Rectal smooth muscle tissue (tissue), 1 donor: ENCODE measurements at regions not wholly inside any gene's neighbourhood (a gene's known extent, or its start where the extent isn't known, plus 50 kb on each side); places are given as distances from the start of the nearest gene placed in this dataset.

Experiments used
- H3K27ac ChIP-seq: one replicate; pipeline ENCODE4 v1.7.0; 2013; ENCODE audit warnings: low read depth, low read length, inconsistent platforms
- H3K27me3 ChIP-seq: one replicate; pipeline ENCODE4 v1.7.0; 2013; ENCODE audit warnings: low read length; ENCODE audit not compliant: control insufficient read depth, insufficient read depth
- H3K36me3 ChIP-seq: one replicate; pipeline ENCODE4 v1.7.0; 2013; ENCODE audit warnings: low read length; ENCODE audit not compliant: control insufficient read depth, insufficient read depth
- H3K4me1 ChIP-seq: one replicate; pipeline ENCODE4 v1.7.0; 2013; ENCODE audit warnings: low read length; ENCODE audit not compliant: control insufficient read depth, insufficient read depth
- H3K4me3 ChIP-seq: one replicate; pipeline ENCODE4 v1.7.0; 2013; ENCODE audit warnings: low read length
- H3K9ac ChIP-seq: one replicate; pipeline ENCODE4 v1.7.0; 2013; ENCODE audit warnings: low read length

GRCh38 chr9:21569721-21570120 lies 87.6 kb upstream of the IFNE start:
- H3K27me3 ChIP-seq: no peaks in the 10 kb centered on the region
- no peak overlapping the region for H3K4me3 ChIP-seq
- no peak overlapping the region for H3K27ac ChIP-seq
- H3K36me3 ChIP-seq: no peaks in the 10 kb centered on the region
- H3K9ac ChIP-seq: no peak overlapping the region
- no peaks in the 10 kb centered on the region for H3K4me1 ChIP-seq

- no peaks in the 10 kb centered on the region for H3K27me3 ChIP-seq
- no peaks in the 10 kb centered on the region for H3K4me1 ChIP-seq
- no peak overlapping the region for H3K4me3 ChIP-seq
- H3K36me3 ChIP-seq: no peaks in the 10 kb centered on the region
- H3K9ac ChIP-seq: no peak overlapping the region
- H3K27ac ChIP-seq: no peak overlapping the region
Measured at GRCh38 chr9:21570643-21571275, 88.6 kb upstream of the IFNE start.

DNA sequence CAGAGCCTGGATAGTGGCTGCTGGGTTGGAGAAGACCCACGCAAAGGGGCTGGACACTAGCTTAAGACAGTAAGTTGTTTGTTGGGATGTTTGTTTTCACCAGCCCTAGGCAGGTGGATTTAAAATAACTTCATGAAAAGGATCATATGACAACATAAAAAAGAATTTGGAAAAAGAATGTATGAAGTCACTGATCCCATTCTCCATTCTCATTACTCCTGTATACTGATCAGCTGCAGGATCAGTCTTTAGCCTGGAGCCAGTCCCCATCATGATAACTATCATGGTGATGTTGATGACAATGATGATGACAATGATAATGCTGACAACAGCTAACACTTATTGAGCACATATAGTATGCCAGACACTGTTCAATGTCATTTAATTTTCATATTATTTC lies 92.1 kb upstream of the IFNE start:
- H3K27ac ChIP-seq: no peak overlapping the region
- H3K27me3 ChIP-seq: no peaks in the 10 kb centered on the region
- H3K9ac ChIP-seq: no peak overlapping the region
- H3K36me3 ChIP-seq: no peaks in the 10 kb centered on the region
- H3K4me1 ChIP-seq: peaks cover 4% of the 10 kb centered on the region
- H3K4me3 ChIP-seq: no peak overlapping the region

DNA sequence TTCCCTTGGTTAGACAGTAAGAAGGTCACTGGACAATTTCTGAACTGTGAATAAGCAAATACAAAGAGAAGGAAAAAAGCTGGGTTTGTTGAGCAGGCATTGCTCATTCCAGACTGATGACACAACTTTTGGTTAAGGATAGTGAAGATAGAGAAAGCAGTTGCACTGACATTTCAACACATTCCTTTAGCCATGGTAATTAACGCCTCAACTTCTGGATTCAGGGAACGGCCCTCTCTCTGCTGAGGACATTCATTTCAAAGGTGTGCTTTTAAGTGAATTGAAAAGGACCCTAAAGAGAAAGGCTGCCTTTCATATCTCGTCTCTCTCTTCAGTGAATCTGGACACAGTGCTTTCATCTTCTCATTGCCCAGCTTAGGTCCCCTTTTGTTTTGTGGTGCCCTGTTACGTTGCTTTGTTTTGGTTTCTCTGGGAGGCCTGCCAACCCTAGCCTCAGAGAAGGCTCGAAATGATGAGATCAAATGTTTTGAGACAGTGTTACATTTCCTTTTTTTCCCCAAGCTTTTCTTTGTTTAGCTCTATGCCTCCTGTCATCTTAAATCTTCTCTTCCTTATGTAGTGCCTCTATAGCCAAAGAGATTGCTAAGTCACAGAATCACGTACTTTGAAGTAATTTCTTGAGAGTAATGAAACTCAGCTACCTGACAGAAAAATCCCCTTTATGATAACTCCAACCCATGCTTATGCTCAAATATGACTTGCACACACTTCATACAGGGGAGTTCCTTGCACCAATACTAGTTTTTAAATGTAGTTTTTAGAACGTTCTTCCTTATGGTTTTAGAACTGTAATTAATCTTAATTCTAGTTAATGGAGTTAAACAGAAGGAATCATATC lies 94.4 kb upstream of the IFNE start:
- no peaks in the 10 kb centered on the region for H3K36me3 ChIP-seq
- H3K4me3 ChIP-seq: no peak overlapping the region
- H3K9ac ChIP-seq: no peak overlapping the region
- H3K27me3 ChIP-seq: no peaks in the 10 kb centered on the region
- peaks cover 4% of the 10 kb centered on the region for H3K4me1 ChIP-seq
- H3K27ac ChIP-seq: no peak overlapping the region

GRCh38 chr9:21579247-21579671 lies 97.1 kb upstream of the IFNE start:
- Histone ChIP-seq H3K4me3 (no peak overlapping the region), H3K27ac (no peak overlapping the region), H3K9ac (no peak overlapping the region), H3K27me3 (no peaks in the 10 kb centered on the region), H3K36me3 (no peaks in the 10 kb centered on the region), H3K4me1 (peaks cover 4% of the 10 kb centered on the region)

DNA sequence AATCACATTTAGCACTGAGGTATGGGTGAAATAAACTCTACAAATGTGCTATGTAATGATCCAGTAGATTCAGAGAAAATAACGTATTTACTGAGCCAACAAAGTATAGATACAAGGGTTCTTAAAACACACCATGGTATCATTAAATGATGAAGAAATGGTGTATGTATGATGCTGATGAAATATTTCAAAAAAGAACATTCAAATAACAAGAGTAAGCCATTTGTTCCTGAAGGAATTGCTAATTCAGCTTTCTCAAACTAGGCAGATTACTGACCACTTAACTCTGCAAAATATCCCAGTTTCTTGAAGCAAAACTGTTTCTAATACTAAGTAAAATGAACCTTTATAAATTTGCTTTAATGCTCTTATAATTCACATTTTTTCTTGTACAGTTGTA lies 97.6 kb upstream of the IFNE start:
- H3K27ac ChIP-seq: no peak overlapping the region
- no peak overlapping the region for H3K9ac ChIP-seq
- H3K27me3 ChIP-seq: no peaks in the 10 kb centered on the region
- H3K36me3 ChIP-seq: no peaks in the 10 kb centered on the region
- no peak overlapping the region for H3K4me3 ChIP-seq
- H3K4me1 ChIP-seq: peaks cover 4% of the 10 kb centered on the region

DNA sequence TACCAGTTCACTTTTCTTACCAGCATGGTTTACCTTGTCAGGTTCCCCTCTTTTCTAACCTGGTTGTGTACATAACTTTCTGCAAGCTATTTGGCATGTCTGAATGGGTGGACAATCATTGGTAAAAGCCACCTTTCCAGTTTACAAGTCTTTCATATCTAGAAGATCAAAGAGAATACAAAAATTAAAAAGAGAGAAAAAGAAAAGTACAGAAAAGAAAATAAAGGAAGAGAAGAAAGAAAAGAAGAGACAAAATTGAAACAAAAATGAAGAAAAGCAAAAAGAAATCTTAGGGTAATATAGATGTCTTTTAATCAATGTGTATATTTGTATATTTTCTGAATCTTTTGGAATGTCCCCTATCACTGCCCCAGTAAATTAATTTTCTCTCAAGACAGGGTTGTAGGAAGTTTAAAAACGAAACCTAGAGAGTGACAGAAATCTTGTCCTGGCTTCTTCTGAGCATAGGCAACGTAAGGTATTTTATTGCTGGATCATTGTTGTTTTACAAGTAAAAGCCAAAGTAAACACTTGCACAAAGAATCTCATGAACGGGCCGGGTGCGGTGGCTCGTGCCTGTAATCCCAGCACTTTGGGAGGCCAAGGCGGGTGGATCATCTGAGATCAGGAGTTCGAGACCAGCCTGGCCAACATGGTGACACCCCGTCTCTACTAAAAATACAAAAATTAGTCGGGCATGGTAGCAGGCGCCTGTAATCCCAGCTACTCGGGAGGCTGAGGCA lies 98.7 kb upstream of the IFNE start:
- no peak overlapping the region for H3K9ac ChIP-seq
- no peaks in the 10 kb centered on the region for H3K27me3 ChIP-seq
- H3K4me1 ChIP-seq: peaks cover 4% of the 10 kb centered on the region
- H3K4me3 ChIP-seq: no peak overlapping the region
- no peak overlapping the region for H3K27ac ChIP-seq
- no peaks in the 10 kb centered on the region for H3K36me3 ChIP-seq

GRCh38 chr9:21583628-21584377 lies 101.7 kb upstream of the IFNE start:
- Histone ChIP-seq H3K27ac (no peak overlapping the region), H3K4me3 (no peak overlapping the region), H3K4me1 (no peaks in the 10 kb centered on the region), H3K9ac (no peak overlapping the region), H3K27me3 (no peaks in the 10 kb centered on the region), H3K36me3 (no peaks in the 10 kb centered on the region)

DNA sequence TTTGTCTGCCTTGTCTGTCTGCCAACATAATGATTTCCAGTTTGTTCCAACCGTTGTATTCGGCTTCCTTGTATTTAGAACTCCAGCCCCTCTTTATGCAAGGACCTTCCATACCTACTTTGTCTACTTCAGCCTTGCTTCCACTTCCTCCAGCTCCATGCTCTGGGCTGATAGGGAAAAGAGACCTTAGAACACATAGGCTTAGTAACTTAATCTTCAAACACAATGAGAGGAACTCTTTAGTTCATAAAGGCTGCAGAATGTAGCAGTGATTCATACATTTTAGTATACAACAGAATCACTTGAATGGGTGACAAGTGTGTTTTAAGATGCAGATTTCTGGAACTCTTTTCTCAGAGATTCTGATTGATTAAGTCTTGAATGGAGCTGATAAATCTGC lies 102.8 kb upstream of the IFNE start:
- no peak overlapping the region for H3K4me3 ChIP-seq
- H3K27ac ChIP-seq: no peak overlapping the region
- H3K36me3 ChIP-seq: no peaks in the 10 kb centered on the region
- no peak overlapping the region for H3K9ac ChIP-seq
- H3K4me1 ChIP-seq: no peaks in the 10 kb centered on the region
- no peaks in the 10 kb centered on the region for H3K27me3 ChIP-seq

DNA sequence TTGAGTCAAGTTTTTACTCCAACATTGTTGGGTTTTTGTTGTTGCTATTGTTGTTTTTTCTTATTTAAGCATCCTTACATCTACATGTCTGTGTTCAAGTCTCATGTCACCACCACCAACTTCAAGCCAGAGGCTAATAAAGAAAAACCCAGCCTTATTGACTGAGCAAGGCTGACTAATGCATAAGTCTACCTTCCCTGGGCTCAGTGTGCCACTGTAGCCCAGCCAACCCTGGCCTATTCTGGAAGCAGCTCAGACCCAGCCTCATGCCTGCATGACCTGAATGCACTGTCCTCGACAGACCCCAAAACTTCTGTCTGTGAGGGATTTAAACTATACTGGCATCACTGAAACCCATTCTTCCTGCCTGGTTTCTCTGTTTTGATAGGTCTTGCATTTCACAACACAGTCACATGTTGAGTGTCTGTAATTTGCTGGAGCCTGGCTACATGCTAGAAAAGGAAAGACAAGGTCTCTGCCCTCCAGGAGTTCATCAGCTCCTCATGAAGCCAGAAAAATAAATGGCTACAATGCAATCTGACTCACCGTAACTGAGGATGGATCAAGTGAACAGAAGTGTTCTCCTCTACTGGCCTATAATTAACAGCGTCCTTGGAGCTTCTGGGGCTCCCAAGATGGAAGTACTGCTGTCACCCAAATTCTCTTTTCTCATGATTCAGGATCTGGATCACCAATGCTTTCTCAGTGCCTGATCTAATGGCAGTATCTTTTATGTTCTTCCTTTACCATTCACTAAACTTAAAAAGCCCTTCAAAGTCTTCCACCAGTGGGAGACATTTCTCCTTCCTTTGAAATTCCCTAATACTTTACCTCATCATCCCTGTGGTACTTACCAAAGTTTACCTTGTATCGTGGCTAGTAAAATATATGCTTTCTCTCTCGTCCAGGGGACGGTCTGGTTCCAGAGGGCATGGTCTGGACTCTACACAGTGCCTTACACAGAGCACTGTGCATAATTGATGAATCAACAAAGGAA lies 103.9 kb upstream of the IFNE start:
- H3K27me3 ChIP-seq: no peaks in the 10 kb centered on the region
- no peaks in the 10 kb centered on the region for H3K36me3 ChIP-seq
- H3K4me1 ChIP-seq: no peaks in the 10 kb centered on the region
- H3K4me3 ChIP-seq: no peak overlapping the region
- H3K9ac ChIP-seq: no peak overlapping the region
- no peak overlapping the region for H3K27ac ChIP-seq

DNA sequence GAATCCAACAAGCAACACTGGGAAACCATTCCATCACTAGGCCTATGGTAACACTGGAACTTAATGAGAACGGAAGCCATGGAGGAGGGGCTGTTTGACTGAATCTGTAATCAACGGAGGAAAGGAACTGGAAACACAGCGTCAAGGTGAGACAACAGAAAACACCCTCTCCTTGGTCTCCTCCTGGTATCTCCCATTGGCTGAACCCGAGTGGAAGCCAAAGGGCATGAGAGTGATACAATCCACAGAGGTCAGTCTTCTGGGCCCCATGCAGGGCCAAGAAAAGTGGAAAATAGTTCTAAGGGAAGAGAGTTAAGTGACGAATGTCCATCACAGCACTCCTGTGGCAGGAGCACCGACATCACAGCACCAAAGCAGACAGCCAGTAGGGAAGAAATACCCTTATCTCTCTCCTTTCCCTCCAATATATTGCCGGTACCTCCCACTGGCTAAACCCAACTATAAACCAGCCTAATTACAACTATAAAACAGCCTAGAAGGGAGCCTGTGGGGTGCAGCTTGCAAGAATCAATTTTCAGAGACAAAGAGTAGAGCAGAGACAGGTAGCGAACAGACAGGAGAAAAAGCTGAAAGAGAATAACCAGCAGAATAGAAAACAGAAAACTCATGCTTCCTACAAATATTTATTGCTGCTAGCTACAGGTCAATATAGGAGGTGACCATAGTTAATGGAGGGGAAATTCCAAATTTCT lies 107.4 kb upstream of the IFNE start:
- H3K4me3 ChIP-seq: no peak overlapping the region
- no peaks in the 10 kb centered on the region for H3K4me1 ChIP-seq
- no peak overlapping the region for H3K9ac ChIP-seq
- H3K27ac ChIP-seq: no peak overlapping the region
- no peaks in the 10 kb centered on the region for H3K36me3 ChIP-seq
- no peaks in the 10 kb centered on the region for H3K27me3 ChIP-seq
